Trophoblast cell (in vitro differentiated cells and primary cell): ENCODE measurements at regions not wholly inside any gene's neighbourhood (a gene's known extent, or its start where the extent isn't known, plus 50 kb on each side); places are given as distances from the start of the nearest gene placed in this dataset.

Experiments
- DNase-seq, 2 donors: peaks; one replicate each; pipeline ENCODE4 v3.0.0-alpha.2; 2016
- H2AFZ ChIP-seq: 2 replicates; pipeline ENCODE4 v1.6.1; 2013; ENCODE audit warnings: low read length, moderate library complexity, mild to moderate bottlenecking; ENCODE audit not compliant: insufficient read depth, poor library complexity
- H2AK5ac ChIP-seq: 2 replicates; pipeline ENCODE4 v1.6.1; 2013; ENCODE audit warnings: mild to moderate bottlenecking, low read length
- H2BK120ac ChIP-seq: 2 replicates; pipeline ENCODE4 v1.6.1; 2013; ENCODE audit warnings: low read length, mild to moderate bottlenecking, moderate library complexity; ENCODE audit not compliant: insufficient read depth, poor library complexity
- H2BK12ac ChIP-seq: 2 replicates; pipeline ENCODE4 v1.6.1; 2013; ENCODE audit warnings: mild to moderate bottlenecking, low read length, moderate library complexity
- H2BK5ac ChIP-seq: 2 replicates; pipeline ENCODE4 v1.6.1; 2013; ENCODE audit warnings: low read length, low read depth, moderate library complexity, mild to moderate bottlenecking; ENCODE audit not compliant: poor library complexity
- H3K14ac ChIP-seq: 2 replicates; pipeline ENCODE4 v1.6.1; 2013; ENCODE audit warnings: mild to moderate bottlenecking, low read length
- H3K18ac ChIP-seq: 2 replicates; pipeline ENCODE4 v1.6.1; 2013; ENCODE audit warnings: mild to moderate bottlenecking, low read length
- H3K23ac ChIP-seq: 2 replicates; pipeline ENCODE4 v1.6.1; 2013; ENCODE audit warnings: low read length
- H3K27ac ChIP-seq: 2 replicates; pipeline ENCODE4 v1.5.1; 2013; ENCODE audit warnings: low read depth, mild to moderate bottlenecking, inconsistent platforms, low read length, moderate library complexity
- H3K27me3 ChIP-seq: 2 replicates; pipeline ENCODE4 v1.6.1; 2013; ENCODE audit warnings: inconsistent platforms, mild to moderate bottlenecking, low read length, moderate library complexity; ENCODE audit not compliant: insufficient read depth
- H3K36me3 ChIP-seq, 2 experiments: 1 replicate in 1 of 2; 2 replicates in 1 of 2; pipeline ENCODE4 v1.6.1; 2013; ENCODE audit warnings: low read length in 2 of 2, mild to moderate bottlenecking in 2 of 2, moderate library complexity in 1 of 2; ENCODE audit not compliant: insufficient read depth in 2 of 2, control insufficient read depth in 1 of 2
- H3K4ac ChIP-seq: 2 replicates; pipeline ENCODE4 v1.6.1; 2013; ENCODE audit warnings: low read depth, mild to moderate bottlenecking, low read length, moderate library complexity
- H3K4me1 ChIP-seq, 2 experiments: 1 replicate in 1 of 2; 2 replicates in 1 of 2; pipeline ENCODE4 v1.6.1; 2013; ENCODE audit warnings: low read length in 2 of 2, mild to moderate bottlenecking in 2 of 2, moderate library complexity in 1 of 2; ENCODE audit not compliant: insufficient read depth in 2 of 2, control insufficient read depth in 1 of 2
- H3K4me2 ChIP-seq: 2 replicates; pipeline ENCODE4 v1.6.1; 2013; ENCODE audit warnings: inconsistent platforms, mild to moderate bottlenecking, low read length, moderate library complexity
- H3K4me3 ChIP-seq: 2 replicates; pipeline ENCODE4 v1.5.1; 2013; ENCODE audit warnings: mild to moderate bottlenecking, low read depth, low read length, inconsistent platforms
- H3K79me1 ChIP-seq: one replicate; pipeline ENCODE4 v1.6.1; 2013; ENCODE audit warnings: low read length
- H3K79me2 ChIP-seq: 2 replicates; pipeline ENCODE4 v1.6.1; 2013; ENCODE audit warnings: low read length, mild to moderate bottlenecking; ENCODE audit not compliant: control insufficient read depth, insufficient read depth, poor library complexity
- H3K9ac ChIP-seq: 2 replicates; pipeline ENCODE4 v1.6.1; 2013; ENCODE audit warnings: mild to moderate bottlenecking, low read length
- H3K9me3 ChIP-seq: 2 replicates; pipeline ENCODE4 v1.6.1; 2013; ENCODE audit warnings: low read depth, mild to moderate bottlenecking, control low read depth, inconsistent platforms, low read length; ENCODE audit not compliant: insufficient read depth
- H4K12ac ChIP-seq: 2 replicates; pipeline ENCODE4 v1.6.1; 2013; ENCODE audit warnings: low read depth, mild to moderate bottlenecking, low read length, moderate library complexity
- H4K8ac ChIP-seq: 2 replicates; pipeline ENCODE4 v1.6.1; 2013; ENCODE audit warnings: low read depth, mild to moderate bottlenecking, low read length, moderate library complexity
- H4K91ac ChIP-seq: one replicate; pipeline ENCODE4 v1.6.1; 2013; ENCODE audit warnings: low read depth, mild to moderate bottlenecking, low read length, moderate library complexity
- WGBS: extraction: QIAGEN DNeasy Blood & Tissue Kit; methylation state at CpG from one replicate; pipeline ENCODE4 v1.1.7; 2013; ENCODE audit warnings: missing lambda C conversion rate; ENCODE audit not compliant: insufficient read length, insufficient coverage; ENCODE audit errors: extremely low coverage; 5-methylcytosine and 5-hydroxymethylcytosine counted together

- Histone ChIP-seq H3K4ac (no peak overlapping the region), H2AK5ac (no peak overlapping the region), H3K23ac (no peak overlapping the region), H3K4me2 (no peak overlapping the region), H3K27ac (no peak overlapping the region), H4K12ac (no peak overlapping the region), H2AFZ (no peak overlapping the region), H4K8ac (no peak overlapping the region), H3K36me3 (no peaks in the 10 kb centered on the region), H2BK5ac (no peak overlapping the region), H3K9me3 (no peaks in the 10 kb centered on the region), H3K9ac (no peak overlapping the region), H4K91ac (no peak overlapping the region), H2BK120ac (no peak overlapping the region), H3K4me1 (no peaks in the 10 kb centered on the region), H3K14ac (no peak overlapping the region), H3K27me3 (no peaks in the 10 kb centered on the region), H3K18ac (no peak overlapping the region), H3K4me3 (no peak overlapping the region), H3K79me1 (no peaks in the 10 kb centered on the region), H2BK12ac (no peak overlapping the region), H3K79me2 (no peaks in the 10 kb centered on the region)
- DNase-seq = no peak
- no CpG with 5 or more reads among the region's 4 CpGs for WGBS
Observed at GRCh38 chr9:81771571-81771970, 82.2 kb upstream of the TLE1 start.

- no peak overlapping the region for H2BK5ac ChIP-seq
- no CpG with 5 or more reads among the region's 1 CpG for WGBS
- H3K4me3 ChIP-seq = no peak overlapping the region
- no peaks in the 10 kb centered on the region for H3K36me3 ChIP-seq
- H3K9ac ChIP-seq = no peak overlapping the region
- H3K79me1 ChIP-seq = no peaks in the 10 kb centered on the region
- no peak overlapping the region for H2BK120ac ChIP-seq
- H3K18ac ChIP-seq = no peak overlapping the region
- H2AFZ ChIP-seq = no peak overlapping the region
- no peaks in the 10 kb centered on the region for H3K9me3 ChIP-seq
- H3K27ac ChIP-seq = no peak overlapping the region
- no peak overlapping the region for H3K14ac ChIP-seq
- no peak overlapping the region for H4K12ac ChIP-seq
- no peaks in the 10 kb centered on the region for H3K79me2 ChIP-seq
- H3K4me1 ChIP-seq = no peaks in the 10 kb centered on the region
- H3K23ac ChIP-seq = no peak overlapping the region
- no peak overlapping the region for H3K4me2 ChIP-seq
- no peak overlapping the region for H3K4ac ChIP-seq
- DNase-seq = no peak
- H4K91ac ChIP-seq = no peak overlapping the region
- no peaks in the 10 kb centered on the region for H3K27me3 ChIP-seq
- no peak overlapping the region for H2AK5ac ChIP-seq
- no peak overlapping the region for H2BK12ac ChIP-seq
- H4K8ac ChIP-seq = no peak overlapping the region
Observed at GRCh38 chr9:81772144-81772543, 82.8 kb upstream of the TLE1 start.

GRCh38 chr9:81776390-81776789 lies 87.0 kb upstream of the TLE1 start:
- Histone ChIP-seq H2AFZ (no peak overlapping the region), H3K27me3 (no peaks in the 10 kb centered on the region), H3K27ac (no peak overlapping the region), H3K9ac (no peak overlapping the region), H3K4ac (no peak overlapping the region), H3K79me1 (no peaks in the 10 kb centered on the region), H3K14ac (no peak overlapping the region), H3K4me1 (no peaks in the 10 kb centered on the region), H4K8ac (no peak overlapping the region), H2BK12ac (no peak overlapping the region), H3K4me3 (no peak overlapping the region), H2BK120ac (no peak overlapping the region), H3K23ac (no peak overlapping the region), H3K79me2 (no peaks in the 10 kb centered on the region), H4K12ac (no peak overlapping the region), H2BK5ac (no peak overlapping the region), H2AK5ac (no peak overlapping the region), H3K9me3 (no peaks in the 10 kb centered on the region), H3K18ac (no peak overlapping the region), H3K4me2 (no peak overlapping the region), H3K36me3 (no peaks in the 10 kb centered on the region), H4K91ac (no peak overlapping the region)
- no peak for DNase-seq
- no CpG with 5 or more reads among the region's 1 CpG for WGBS

GRCh38 chr9:81776834-81777233 lies 87.5 kb upstream of the TLE1 start:
- no peak overlapping the region for H3K18ac ChIP-seq
- H2AK5ac ChIP-seq = no peak overlapping the region
- H4K12ac ChIP-seq = no peak overlapping the region
- H3K4ac ChIP-seq = no peak overlapping the region
- H2BK5ac ChIP-seq = no peak overlapping the region
- H4K91ac ChIP-seq = no peak overlapping the region
- H3K79me2 ChIP-seq = no peaks in the 10 kb centered on the region
- no peak overlapping the region for H2AFZ ChIP-seq
- no peak overlapping the region for H2BK12ac ChIP-seq
- H3K9ac ChIP-seq = no peak overlapping the region
- DNase-seq = no peak
- no peaks in the 10 kb centered on the region for H3K36me3 ChIP-seq
- H3K4me2 ChIP-seq = no peak overlapping the region
- no peaks in the 10 kb centered on the region for H3K27me3 ChIP-seq
- no peak overlapping the region for H3K4me3 ChIP-seq
- no peak overlapping the region for H4K8ac ChIP-seq
- H3K14ac ChIP-seq = no peak overlapping the region
- WGBS = no CpG with 5 or more reads among the region's 2 CpGs
- no peak overlapping the region for H3K27ac ChIP-seq
- no peak overlapping the region for H2BK120ac ChIP-seq
- H3K23ac ChIP-seq = no peak overlapping the region
- H3K9me3 ChIP-seq = no peaks in the 10 kb centered on the region
- H3K79me1 ChIP-seq = no peaks in the 10 kb centered on the region
- H3K4me1 ChIP-seq = no peaks in the 10 kb centered on the region
